HG03095 (cell line): ENCODE measurements at regions not wholly inside any gene's neighbourhood (a gene's known extent, or its start where the extent isn't known, plus 50 kb on each side); places are given as distances from the start of the nearest gene placed in this dataset.
"Not testable (repeated sequence)": the region's sequence is repeated elsewhere in the genome, so short reads cannot be mapped to it uniquely, and the experiment has no call there.

Experiments used
- ATAC-seq: cut with Tn5 transposase; IDR thresholded peaks from one replicate; pipeline ENCODE4 v1.9.1; 2021; ENCODE audit warnings: moderate library complexity; ENCODE audit not compliant: unreplicated experiment

GRCh38 chr1:242738702-242739645 lies 214.5 kb upstream of the PLD5 start:
- no peak for ATAC-seq

- no peak for ATAC-seq
Observed at GRCh38 chr1:242736611-242737010, 212.1 kb upstream of the PLD5 start.

DNA sequence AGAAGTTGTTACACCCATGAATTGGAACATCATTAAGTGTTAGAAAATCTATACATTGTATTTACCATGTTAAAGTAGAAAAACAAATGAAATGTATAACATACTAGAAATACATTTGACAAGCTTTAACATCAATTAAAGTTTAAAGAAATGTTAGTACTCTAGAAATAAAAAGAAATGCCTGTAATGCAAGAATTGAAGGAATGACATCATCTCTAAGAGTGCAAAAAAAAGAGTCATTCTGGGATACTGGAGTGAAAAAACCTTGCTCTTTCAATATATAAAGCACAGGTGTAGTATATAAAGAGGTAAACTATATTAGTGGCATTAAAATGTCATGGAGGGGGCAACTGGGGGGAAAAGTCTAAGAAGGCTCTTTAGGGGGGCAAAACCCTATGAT lies 210.8 kb upstream of the PLD5 start:
- no peak for ATAC-seq

- no peak for ATAC-seq
Observed at GRCh38 chr1:242731446-242731845, 206.9 kb upstream of the PLD5 start.

GRCh38 chr1:242728696-242729095 lies 204.2 kb upstream of the PLD5 start:
- no peak for ATAC-seq

DNA sequence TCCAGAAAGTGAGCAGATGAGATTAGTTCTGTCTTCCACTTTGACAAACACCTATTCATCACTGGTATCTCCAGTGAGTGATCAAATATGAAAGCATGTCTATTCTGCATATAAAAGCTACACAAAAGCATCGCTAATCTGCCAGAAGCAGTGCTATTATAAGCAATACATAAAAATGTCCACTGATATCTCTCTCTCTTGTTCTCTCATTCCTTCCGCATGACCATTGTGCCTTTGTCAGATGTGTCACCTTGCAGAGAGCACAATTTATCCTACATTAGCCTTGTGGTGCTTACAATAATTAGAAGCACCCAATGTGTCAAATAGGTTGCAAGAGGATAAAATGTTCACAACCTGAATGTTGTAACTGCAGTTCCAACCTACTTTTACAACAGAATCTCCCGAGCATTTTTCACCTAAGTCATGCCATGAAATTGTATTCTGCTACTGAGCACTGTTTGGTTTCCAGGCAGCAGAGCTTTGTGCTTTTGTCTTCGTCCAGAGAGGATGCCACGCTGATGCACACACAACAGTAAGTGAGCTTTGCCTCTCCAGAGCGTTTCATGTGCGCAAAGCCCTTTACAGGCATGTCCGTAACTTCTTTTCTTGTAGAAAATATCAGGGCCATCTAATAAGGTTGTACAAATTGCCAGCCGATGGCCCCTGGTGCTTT lies 198.7 kb upstream of the PLD5 start:
- no peak for ATAC-seq

DNA sequence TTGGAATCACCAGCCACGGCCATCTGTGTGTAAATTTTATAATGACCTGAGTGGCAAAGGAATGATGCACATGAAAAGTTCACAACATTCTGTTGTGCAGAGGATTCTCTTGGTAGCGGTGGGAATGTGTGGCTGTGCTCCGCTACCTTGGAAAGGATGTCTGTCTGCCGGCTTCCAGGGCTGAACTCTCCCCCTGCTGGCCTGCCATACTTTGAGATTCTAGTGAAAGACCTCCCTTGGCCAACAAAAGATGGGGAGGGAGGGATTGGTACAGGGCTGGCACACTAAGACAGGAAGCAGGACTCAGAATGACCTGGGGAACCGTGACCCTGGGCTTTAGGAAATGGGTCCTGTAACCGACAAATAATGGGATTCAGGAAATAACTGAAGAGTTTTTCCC lies 194.5 kb upstream of the PLD5 start:
- no peak for ATAC-seq

GRCh38 chr1:242712248-242712647 lies 187.8 kb upstream of the PLD5 start:
- no peak for ATAC-seq

- no peak for ATAC-seq
Observed at GRCh38 chr1:242710847-242711246, 186.3 kb upstream of the PLD5 start.

DNA sequence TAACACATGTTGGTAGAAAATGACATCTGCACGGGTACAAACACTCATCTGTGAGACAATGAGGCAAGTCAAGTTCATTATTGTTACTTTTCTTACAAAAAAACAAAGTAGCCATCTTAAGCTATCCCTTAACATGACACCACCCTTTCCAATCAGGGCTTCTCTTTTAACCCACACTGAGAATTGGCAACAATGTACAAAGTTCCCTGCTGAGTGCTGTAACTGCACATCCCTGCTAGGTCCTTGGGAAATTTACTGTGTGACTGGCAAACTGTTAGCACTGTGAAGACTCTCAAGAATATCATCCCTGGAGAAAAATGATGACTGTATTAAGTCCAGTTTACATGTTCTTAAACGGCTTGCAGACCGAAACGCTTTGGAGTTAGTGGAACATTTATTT lies 185.8 kb upstream of the PLD5 start:
- no peak for ATAC-seq

DNA sequence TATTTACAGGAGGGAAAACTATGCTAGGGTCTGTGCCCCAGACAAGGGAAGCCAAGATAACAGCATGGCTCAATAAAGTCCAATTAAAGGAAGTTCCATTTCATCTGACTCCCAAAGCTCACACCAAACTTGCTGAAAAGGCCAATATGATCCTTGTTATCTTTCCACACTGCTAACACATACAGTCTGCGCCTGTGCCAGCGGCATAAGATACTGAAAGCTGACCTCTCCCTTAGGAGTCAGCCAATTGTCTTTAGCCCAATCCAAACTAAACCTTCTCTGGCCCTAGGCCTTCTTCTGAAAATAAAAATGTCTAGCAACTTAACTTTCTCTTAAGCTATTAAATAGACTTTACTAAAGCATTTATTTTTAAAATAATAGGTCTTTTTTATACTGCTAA lies 179.0 kb upstream of the PLD5 start:
- ATAC-seq: no peak

DNA sequence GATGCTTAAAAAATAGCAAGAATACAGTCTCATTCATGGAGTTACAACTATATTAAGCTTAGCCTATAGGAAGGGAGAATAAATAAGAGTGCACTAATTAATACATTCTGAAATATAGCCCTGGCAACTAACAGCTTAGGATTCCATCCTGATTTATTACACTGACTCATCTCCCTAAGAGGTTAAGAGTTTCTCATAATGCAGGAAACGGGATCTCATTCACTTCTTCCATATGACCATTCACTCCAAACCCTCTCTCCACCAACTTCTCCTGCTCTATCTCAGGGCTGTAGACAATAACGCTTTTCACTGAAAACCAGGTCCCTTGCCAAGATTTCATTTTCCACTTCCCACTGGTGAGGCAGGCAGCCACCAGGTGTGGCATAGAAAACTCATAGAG lies 168.5 kb upstream of the PLD5 start:
- no peak for ATAC-seq

DNA sequence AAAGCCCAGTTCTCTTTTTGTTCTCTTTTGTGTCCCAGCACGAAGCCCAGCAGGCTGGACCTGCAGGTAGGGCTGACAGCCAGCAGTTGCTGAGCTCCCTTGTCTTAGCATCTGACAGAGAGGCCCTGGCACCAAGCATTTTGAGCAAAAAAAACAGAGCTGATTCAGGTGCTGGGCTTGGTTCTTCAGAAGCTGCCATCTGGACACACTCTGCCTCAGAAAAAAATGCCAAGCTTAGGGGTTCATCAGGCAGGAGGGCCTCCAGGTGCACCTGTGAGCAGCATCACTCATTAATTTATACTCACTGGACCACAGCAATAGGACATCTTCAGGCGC lies 167.1 kb upstream of the PLD5 start:
- ATAC-seq: no peak

GRCh38 chr1:242690849-242691609 lies 166.5 kb upstream of the PLD5 start:
- no peak for ATAC-seq

DNA sequence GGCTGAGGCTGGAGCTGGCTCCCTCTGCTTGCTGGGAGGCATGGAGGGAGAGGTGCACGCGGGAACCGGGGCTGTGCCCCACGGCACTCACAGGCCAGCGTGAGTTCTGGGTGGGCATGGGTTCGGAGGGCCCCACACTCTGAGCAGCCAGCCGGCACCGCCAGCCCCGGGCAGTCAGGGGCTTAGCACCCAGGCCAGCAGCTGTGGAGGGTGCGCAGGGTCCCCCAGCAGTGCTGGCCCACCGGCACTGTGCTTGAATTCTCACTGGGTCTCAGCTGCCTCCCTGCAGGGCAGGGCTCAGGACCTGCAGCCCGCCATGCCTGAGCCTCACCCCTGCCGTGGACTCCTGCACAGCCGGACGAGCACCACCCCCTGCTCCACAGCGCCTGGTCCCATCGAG lies 164.9 kb upstream of the PLD5 start:
- no peak for ATAC-seq

DNA sequence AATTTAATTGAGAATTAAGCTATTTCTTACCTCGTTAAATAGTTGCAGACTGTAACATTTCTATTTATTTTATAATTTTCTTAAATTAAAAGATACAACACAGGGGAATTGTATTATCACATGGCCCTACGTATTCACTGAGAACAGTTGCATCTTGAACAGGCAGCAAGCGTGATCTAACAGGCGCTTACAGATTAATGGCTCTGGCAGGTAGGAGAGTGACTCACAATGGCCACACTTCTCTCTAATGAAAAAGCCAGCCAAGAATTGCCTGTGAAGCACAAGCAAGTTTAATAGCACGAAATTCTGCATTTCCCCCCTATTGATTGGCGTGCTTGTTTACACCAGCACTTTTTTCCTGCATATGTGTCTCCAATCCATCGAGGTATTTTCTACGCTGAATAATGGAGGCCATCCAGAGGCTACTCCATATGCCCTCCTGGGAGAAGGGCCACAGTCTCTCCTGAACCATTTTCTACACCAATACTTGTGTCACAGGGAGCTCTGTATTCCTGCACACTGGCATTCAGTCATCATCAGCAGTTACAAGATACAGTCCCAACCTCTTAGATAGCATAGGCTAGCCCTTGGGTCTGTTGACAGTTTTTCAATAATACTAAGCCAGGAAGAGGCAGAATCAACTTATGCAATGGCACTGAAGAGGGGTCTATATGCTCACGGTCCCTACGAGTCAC lies 150.6 kb upstream of the PLD5 start:
- ATAC-seq: no peak

DNA sequence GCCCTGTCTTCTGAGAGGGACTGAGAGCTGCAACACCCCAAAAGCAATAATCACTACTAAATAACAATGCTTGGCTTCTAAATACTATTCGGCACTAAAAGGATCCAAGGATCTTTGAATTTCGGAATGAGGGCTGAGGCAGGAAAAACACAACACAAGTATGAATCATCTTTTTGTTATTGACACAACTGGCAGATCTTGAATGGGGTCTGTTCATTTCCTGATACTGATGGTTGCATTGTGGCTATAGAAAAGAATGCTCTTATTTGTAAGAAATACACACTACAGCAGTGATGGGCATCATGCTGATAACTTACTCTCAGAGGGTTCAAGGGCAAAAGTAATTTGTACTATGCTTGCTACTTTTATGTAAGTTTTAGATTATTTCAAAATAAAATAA lies 149.2 kb upstream of the PLD5 start:
- no peak for ATAC-seq

- ATAC-seq: not testable (repeated sequence)
Observed at GRCh38 chr1:242673165-242673564, 148.7 kb upstream of the PLD5 start.

DNA sequence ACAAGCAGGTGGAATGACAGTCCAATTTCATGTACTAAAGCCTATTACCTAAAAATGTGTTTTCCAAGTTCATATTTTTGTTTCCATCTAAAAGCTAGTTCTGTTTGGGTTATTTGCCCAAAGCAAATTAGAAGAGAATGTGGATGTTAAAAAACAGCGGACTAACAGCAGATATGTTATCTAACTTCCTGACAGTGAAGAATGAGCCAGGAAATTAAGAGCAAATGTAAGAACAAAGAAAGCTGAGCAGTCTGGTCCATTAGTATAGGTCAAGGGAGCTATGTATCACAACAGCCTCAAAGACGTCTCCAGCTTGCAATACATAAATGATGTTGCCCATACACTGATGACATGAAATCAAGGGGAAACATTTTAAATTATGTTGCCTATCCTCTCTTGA lies 145.5 kb upstream of the PLD5 start:
- no peak for ATAC-seq

- ATAC-seq: no peak
Observed at GRCh38 chr1:242662886-242663285, 138.4 kb upstream of the PLD5 start.

DNA sequence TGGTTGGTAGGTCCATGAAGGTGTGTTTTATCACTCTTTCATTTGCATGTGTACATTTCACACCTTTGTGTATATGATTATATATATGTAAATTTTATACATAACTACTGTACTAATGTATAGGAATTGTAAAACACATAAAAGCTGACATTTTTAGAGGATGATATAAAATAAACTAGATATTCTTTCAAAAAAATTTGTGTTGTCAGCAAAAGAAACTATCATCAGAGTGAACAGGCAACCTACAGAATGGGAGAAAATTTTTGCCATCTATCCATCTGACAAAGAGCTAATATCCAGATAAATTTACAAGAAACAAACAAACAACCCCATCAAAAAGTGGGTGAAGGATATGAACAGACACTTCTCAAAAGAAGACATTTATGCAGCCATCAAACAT lies 129.3 kb upstream of the PLD5 start:
- ATAC-seq: not testable (repeated sequence)
